A549 (cell line): ENCODE measurements at regions not wholly inside any gene's neighbourhood (a gene's known extent, or its start where the extent isn't known, plus 50 kb on each side); places are given as distances from the start of the nearest gene placed in this dataset.

ENCODE experiments used
- ATAC-seq, 2 experiments: fragments of 200-7000 bp in 1 of 2; fragments of >200 bp in 1 of 2; cut with Nextera tagmentation in 1 of 2; cut with Tn5 transposase in 1 of 2; 3 replicates each; pipeline versions ENCODE4 v1.8.0 to v1.9.1; 2018 to 2020; ENCODE audit warnings: mild to moderate bottlenecking in 1 of 2, moderate library complexity in 1 of 2
- CTCF ChIA-PET: fragments of 300-600 bp; sonication (Branson Sonifier 250); formaldehyde crosslinking; extraction: SDS; loops from one replicate; lab custom pipeline; 2021; ENCODE audit warnings: antibody characterized with exemption, inconsistent platforms; lab: Yijun Ruan, JAX
- POLR2A ChIA-PET: fragments of 350-600 bp; formaldehyde crosslinking; extraction: SDS; loops from one replicate; lab custom pipeline; 2021; ENCODE audit warnings: antibody characterized with exemption, inconsistent platforms; lab: Yijun Ruan, JAX
- DNase-seq, 2 experiments: peaks; one replicate each; pipeline versions ENCODE4 v3.0.0 to v3.0.0-alpha.2; 2011 to 2016; ENCODE audit warnings: low read depth in 1 of 2, low spot score in 1 of 2
- FAIRE-seq: peaks from 2 replicates; lab custom pipeline; 2011; peaks lifted over from hg19 to GRCh38; lab: Jason Lieb, UNC
- H3K27ac ChIP-seq, 2 experiments: fragments of >200 bp; sonication (Bioruptor Twin); formaldehyde crosslinking; 3 replicates each; pipeline ENCODE4 v1.5.1; 2016 to 2017
- H3K4me1 ChIP-seq: fragments of >200 bp; sonication (Bioruptor Twin); formaldehyde crosslinking; 3 replicates; pipeline ENCODE4 v1.6.1; 2016
- H3K4me2 ChIP-seq: fragments of >200 bp; sonication (Bioruptor Twin); formaldehyde crosslinking; 3 replicates; pipeline ENCODE4 v1.6.1; 2016
- H3K4me3 ChIP-seq: fragments of >200 bp; sonication (Bioruptor Twin); formaldehyde crosslinking; 3 replicates; pipeline ENCODE4 v1.5.1; 2016
- H3K9me3 ChIP-seq: fragments of >200 bp; sonication (Bioruptor Twin); formaldehyde crosslinking; 3 replicates; pipeline ENCODE4 v1.6.1; 2016
- BHLHE40 ChIP-seq: IDR thresholded peaks from 2 replicates; pipeline ENCODE4 v1.6.1; 2012; ENCODE audit warnings: low read depth, low read length, inconsistent platforms
- CHD2 ChIP-seq: fragments of 150-350 bp; IDR thresholded peaks from 2 replicates; pipeline ENCODE4 v1.6.1; 2014; ENCODE audit warnings: low read length; ENCODE audit not compliant: partially characterized antibody
- EHF ChIP-seq: fragments of 250-450 bp; sonication (Bioruptor Pico); IDR thresholded peaks from 2 replicates; pipeline ENCODE4 v1.5.0; 2020; ENCODE audit warnings: mild to moderate bottlenecking
- EHMT2 ChIP-seq: fragments of 200-600 bp; sonication (generic); IDR thresholded peaks from 2 replicates; pipeline ENCODE4 v1.6.1; 2016; ENCODE audit warnings: antibody characterized with exemption, low read depth, mild to moderate bottlenecking, moderate library complexity
- ESRRA ChIP-seq: fragments of 150-350 bp; IDR thresholded peaks from 2 replicates; pipeline ENCODE4 v1.6.1; 2014; ENCODE audit warnings: mild to moderate bottlenecking, low read length, borderline replicate concordance
- FOSB ChIP-seq: fragments of 250-450 bp; sonication (Bioruptor Pico); IDR thresholded peaks from 2 replicates; pipeline ENCODE4 v1.5.0; 2020; ENCODE audit warnings: mild to moderate bottlenecking, moderate library complexity
- HDAC2 ChIP-seq: fragments of 200-600 bp; sonication (generic); IDR thresholded peaks from 2 replicates; pipeline ENCODE4 v1.6.1; 2016
- HEYL ChIP-seq: fragments of 250-450 bp; sonication (Bioruptor Pico); IDR thresholded peaks from 2 replicates; pipeline ENCODE4 v1.8.0; 2021; ENCODE audit warnings: mild to moderate bottlenecking, moderate library complexity
- KDM1A ChIP-seq: fragments of 200-600 bp; sonication (generic); IDR thresholded peaks from 2 replicates; pipeline ENCODE4 v1.6.1; 2016; ENCODE audit warnings: low read depth, mild to moderate bottlenecking
- KDM5A ChIP-seq: fragments of 200-600 bp; sonication (generic); IDR thresholded peaks from 2 replicates; pipeline ENCODE4 v1.6.1; 2016; ENCODE audit warnings: antibody characterized with exemption, mild to moderate bottlenecking
- NR3C1 ChIP-seq: fragments of >200 bp; sonication (Bioruptor Twin); formaldehyde crosslinking; IDR thresholded peaks from 3 replicates; pipeline ENCODE4 v1.6.1; 2017
- PHF8 ChIP-seq: fragments of 200-600 bp; sonication (generic); IDR thresholded peaks from 2 replicates; pipeline ENCODE4 v1.6.1; 2016; ENCODE audit warnings: low read depth, mild to moderate bottlenecking, antibody characterized with exemption, moderate library complexity, borderline replicate concordance
- POLR2A ChIP-seq: IDR thresholded peaks from 2 replicates; pipeline ENCODE4 v1.6.1; 2012; ENCODE audit warnings: mild to moderate bottlenecking, low read length
- RAD21 ChIP-seq, 2 experiments: fragments of >200 bp in 1 of 2; sonication (Bioruptor Twin) in 1 of 2; formaldehyde crosslinking in 1 of 2; IDR thresholded peaks in 1 of 2; conservative IDR thresholded peaks in 1 of 2; 2 replicates in 1 of 2; 3 replicates in 1 of 2; pipeline ENCODE4 v1.6.1; 2012 to 2018; ENCODE audit warnings: inconsistent platforms in 1 of 2
- RARB ChIP-seq: fragments of 250-450 bp; sonication (Bioruptor Pico); IDR thresholded peaks from 2 replicates; pipeline ENCODE4 v1.8.0; 2021; ENCODE audit warnings: mild to moderate bottlenecking, moderate library complexity
- RNF2 ChIP-seq: fragments of 200-600 bp; sonication (generic); IDR thresholded peaks from 2 replicates; pipeline ENCODE4 v1.6.1; 2016; ENCODE audit warnings: low read depth, mild to moderate bottlenecking, antibody characterized with exemption, moderate library complexity, borderline replicate concordance
- SMC3 ChIP-seq: fragments of >200 bp; sonication (Bioruptor Twin); formaldehyde crosslinking; IDR thresholded peaks from 3 replicates; pipeline ENCODE4 v1.6.1; 2018; ENCODE audit warnings: inconsistent platforms
- TFCP2L1 ChIP-seq: fragments of 250-450 bp; sonication (Bioruptor Pico); IDR thresholded peaks from 2 replicates; pipeline ENCODE4 v1.5.0; 2021; ENCODE audit warnings: mild to moderate bottlenecking
- TP53 ChIP-seq: fragments of 250-450 bp; sonication (Bioruptor Pico); IDR thresholded peaks from 2 replicates; pipeline ENCODE4 v1.5.0; 2021; ENCODE audit warnings: mild to moderate bottlenecking, moderate library complexity
- ZNF302 ChIP-seq: fragments of 250-450 bp; sonication (Bioruptor Pico); IDR thresholded peaks from 2 replicates; pipeline ENCODE4 v1.9.0; 2021; ENCODE audit warnings: inconsistent platforms, mild to moderate bottlenecking, moderate library complexity
- WGBS: methylation state at CpG from one replicate; pipeline ENCODE4 v1.1.6; 2017; ENCODE audit errors: missing lambda C conversion rate; 5-methylcytosine and 5-hydroxymethylcytosine counted together
- TF ChIP-seq, protein P1 (sequence below): IDR thresholded peaks from 2 replicates; pipeline ENCODE4 v1.6.1; 2012
- TF ChIP-seq, protein P2 (sequence below): fragments of >200 bp; sonication (Bioruptor Twin); formaldehyde crosslinking; IDR thresholded peaks from 2 replicates; pipeline ENCODE4 v1.6.1; 2016
- TF ChIP-seq, protein P3 (sequence below): IDR thresholded peaks from 2 replicates; pipeline ENCODE4 v1.6.1; 2012; ENCODE audit warnings: low read depth, borderline replicate concordance

DNA sequence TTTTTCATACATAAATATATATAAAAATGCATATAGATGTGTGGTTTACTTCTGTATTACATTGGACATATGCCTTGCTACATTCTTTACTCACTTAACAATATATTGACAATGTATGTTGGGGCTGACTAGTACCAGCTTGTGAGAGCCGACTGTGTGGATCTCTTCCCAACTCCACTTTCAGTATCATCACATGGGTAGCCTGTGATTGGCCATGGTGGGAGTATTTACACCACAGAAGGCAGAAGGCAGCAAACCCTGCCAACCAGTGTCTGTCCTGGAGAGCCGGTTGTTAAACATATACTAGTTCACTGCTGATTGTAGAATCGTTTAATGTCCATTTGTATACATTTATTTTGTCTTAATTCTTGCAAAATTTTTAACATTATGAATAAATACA is 638.7 kb downstream of the DHX35 start:
- FAIRE-seq = no peak

DNA sequence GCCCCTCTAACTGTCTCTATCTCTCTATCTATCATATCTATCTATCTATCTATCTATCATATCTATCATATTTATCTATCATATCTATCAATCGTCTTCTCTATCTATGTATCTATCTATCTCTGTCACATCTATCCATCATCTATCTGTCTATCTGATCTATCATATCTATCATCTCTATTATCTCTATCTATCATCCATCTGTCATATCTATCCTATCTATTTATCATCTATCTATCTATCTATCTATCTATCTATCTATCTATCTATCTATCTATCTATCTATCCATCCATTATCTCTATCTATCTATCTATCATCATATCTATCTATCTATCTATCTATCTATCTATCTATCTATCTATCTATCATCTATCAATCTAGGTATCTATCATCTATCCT is 638.0 kb downstream of the DHX35 start:
- H3K4me1 ChIP-seq = no peaks in the 10 kb centered on the region
- ChIA-PET POLR2A (no interaction called here), CTCF (no interaction called here)
- no peak overlapping the region for H3K4me3 ChIP-seq
- TF ChIP-seq KDM5A = no peak
- TF ChIP-seq RAD21 (conservative IDR thresholded peaks at IDR 0.05 in 1 of 2, IDR thresholded peaks at IDR 0.05 in 1 of 2) = no peak
- TF ChIP-seq PHF8 = no peak
- no peak for FAIRE-seq
- H3K4me2 ChIP-seq = no peak overlapping the region
- no peaks in the 10 kb centered on the region for H3K9me3 ChIP-seq
- WGBS = 0% methylated on average over 1 of the region's 1 CpG
- DNase-seq = no peak
- H3K27ac ChIP-seq = no peak overlapping the region
- no peak for ATAC-seq

More for the DNA sequence above, 638.7 kb downstream of the DHX35 start:
- POLR2A ChIA-PET = no interaction called here
- Histone ChIP-seq H3K4me1 (no peaks in the 10 kb centered on the region), H3K27ac (no peak overlapping the region), H3K4me2 (no peak overlapping the region), H3K4me3 (no peak overlapping the region), H3K9me3 (no peaks in the 10 kb centered on the region)
- no peak for DNase-seq
- CTCF ChIA-PET = no interaction called here
- WGBS = 2% methylated on average over 3 of the region's 3 CpGs
- ATAC-seq = no peak
- TF ChIP-seq TFCP2L1 (CRISPR knock-in tag) (no peak), RNF2 (no peak), SMC3 (no peak), FOSB (CRISPR knock-in tag) (no peak), HDAC2 (no peak), ZNF302 (no peak), TP53 (CRISPR knock-in tag) (no peak), NR3C1 (no peak), HEYL (CRISPR knock-in tag) (no peak), RARB (CRISPR knock-in tag) (no peak), EHMT2 (no peak), KDM1A (no peak), BHLHE40 (no peak), EHF (CRISPR knock-in tag) (no peak)
- TF ChIP-seq, protein P1, sequence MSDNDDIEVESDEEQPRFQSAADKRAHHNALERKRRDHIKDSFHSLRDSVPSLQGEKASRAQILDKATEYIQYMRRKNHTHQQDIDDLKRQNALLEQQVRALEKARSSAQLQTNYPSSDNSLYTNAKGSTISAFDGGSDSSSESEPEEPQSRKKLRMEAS = no peak
- TF ChIP-seq, protein P2, sequence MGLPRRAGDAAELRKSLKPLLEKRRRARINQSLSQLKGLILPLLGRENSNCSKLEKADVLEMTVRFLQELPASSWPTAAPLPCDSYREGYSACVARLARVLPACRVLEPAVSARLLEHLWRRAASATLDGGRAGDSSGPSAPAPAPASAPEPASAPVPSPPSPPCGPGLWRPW = no peak

DNA sequence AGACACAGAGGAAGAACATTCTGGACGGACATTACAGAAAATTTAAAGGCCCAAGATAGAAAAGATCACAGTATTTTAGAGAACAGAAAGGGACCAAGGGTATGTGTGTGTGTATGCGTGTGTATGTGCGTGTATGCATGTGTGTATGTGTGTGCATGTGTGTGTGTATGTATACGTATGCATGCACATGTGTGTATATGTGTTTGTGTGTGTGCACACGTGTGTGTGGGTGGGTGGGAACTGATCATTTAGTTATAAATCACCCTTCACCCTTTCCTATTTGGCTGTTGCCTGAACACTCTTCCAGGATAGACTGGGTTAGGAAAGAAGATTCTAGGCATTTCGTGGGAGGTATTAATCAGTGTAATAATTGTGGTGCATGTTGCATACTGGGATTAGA is 634.4 kb downstream of the DHX35 start:
- ATAC-seq (no peak), FAIRE-seq (no peak), DNase-seq (no peak)
- 26% methylated on average over 6 of the region's 6 CpGs for WGBS
- Histone ChIP-seq H3K4me2 (no peak overlapping the region), H3K27ac (no peak overlapping the region), H3K4me1 (no peaks in the 10 kb centered on the region), H3K4me3 (no peak overlapping the region), H3K9me3 (no peaks in the 10 kb centered on the region)
- ChIA-PET CTCF (no interaction called here), POLR2A (no interaction called here)
- TF ChIP-seq EHF (CRISPR knock-in tag) (no peak), CHD2 (no peak), ESRRA (no peak), RNF2 (no peak), SMC3 (no peak), POLR2A (no peak), EHMT2 (no peak)
- TF ChIP-seq, protein P3, sequence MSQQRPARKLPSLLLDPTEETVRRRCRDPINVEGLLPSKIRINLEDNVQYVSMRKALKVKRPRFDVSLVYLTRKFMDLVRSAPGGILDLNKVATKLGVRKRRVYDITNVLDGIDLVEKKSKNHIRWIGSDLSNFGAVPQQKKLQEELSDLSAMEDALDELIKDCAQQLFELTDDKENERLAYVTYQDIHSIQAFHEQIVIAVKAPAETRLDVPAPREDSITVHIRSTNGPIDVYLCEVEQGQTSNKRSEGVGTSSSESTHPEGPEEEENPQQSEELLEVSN = no peak
- TF ChIP-seq, protein P2 = no peak
